HepG2 (cell line): ENCODE measurements at regions not wholly inside any gene's neighbourhood (a gene's known extent, or its start where the extent isn't known, plus 50 kb on each side); places are given as distances from the start of the nearest gene placed in this dataset.
A peak's percentile ranks its signal among the peaks of the same experiment; 100 is the strongest.

ENCODE experiments used
- ASH2L ChIP-seq: fragments of 300-600, 200-600 bp; sonication (generic); IDR thresholded peaks from 2 replicates; pipeline ENCODE4 v1.7.0; 2017; ENCODE audit warnings: low read depth, mild to moderate bottlenecking, moderate library complexity, mixed read lengths, low read length; ENCODE audit not compliant: insufficient read length
- CCDC6 ChIP-seq: sonication (generic); formaldehyde crosslinking; IDR thresholded peaks from 2 replicates; pipeline ENCODE4 v1.8.1; 2022; ENCODE audit warnings: mild to moderate bottlenecking, missing genetic modification reagents, moderate library complexity
- ERF ChIP-seq: IDR thresholded peaks from 2 replicates; pipeline ENCODE4 v1.6.1; 2018; ENCODE audit warnings: missing biosample characterization, missing genetic modification reagents
- GATAD1 ChIP-seq: IDR thresholded peaks from 2 replicates; pipeline ENCODE4 v1.6.1; 2016; ENCODE audit warnings: missing genetic modification reagents, missing compliant biosample characterization
- IRF2 ChIP-seq: IDR thresholded peaks from 2 replicates; pipeline ENCODE4 v1.6.1; 2018; ENCODE audit warnings: missing genetic modification reagents, missing compliant biosample characterization
- KDM2A ChIP-seq: sonication (generic); formaldehyde crosslinking; IDR thresholded peaks from 2 replicates; pipeline ENCODE4 v1.4.0; 2020; ENCODE audit warnings: low read depth, missing genetic modification reagents, borderline replicate concordance
- KLF13 ChIP-seq: sonication (generic); formaldehyde crosslinking; IDR thresholded peaks from 2 replicates; pipeline ENCODE4 v1.4.0; 2020; ENCODE audit warnings: mild to moderate bottlenecking, missing genetic modification reagents
- MED8 ChIP-seq: sonication (generic); formaldehyde crosslinking; IDR thresholded peaks from 2 replicates; pipeline ENCODE4 v1.8.1; 2023; ENCODE audit warnings: mild to moderate bottlenecking, missing genetic modification reagents; ENCODE audit not compliant: insufficient replicate concordance
- NFKB2 ChIP-seq: sonication (generic); formaldehyde crosslinking; IDR thresholded peaks from 2 replicates; pipeline ENCODE4 v1.4.0; 2020; ENCODE audit warnings: missing genetic modification reagents, borderline replicate concordance
- NFYB ChIP-seq: sonication (generic); formaldehyde crosslinking; IDR thresholded peaks from 2 replicates; pipeline ENCODE4 v1.4.0; 2020; ENCODE audit warnings: missing genetic modification reagents
- SALL2 ChIP-seq: sonication (generic); formaldehyde crosslinking; IDR thresholded peaks from 2 replicates; pipeline ENCODE4 v1.8.1; 2023; ENCODE audit warnings: mild to moderate bottlenecking, missing genetic modification reagents, inconsistent platforms
- SP1 ChIP-seq, 2 experiments: fragments of 450-650 bp in 1 of 2; sonication (generic) in 1 of 2; formaldehyde crosslinking in 1 of 2; IDR thresholded peaks; 2 replicates each; pipeline versions ENCODE4 v1.4.0 to v1.6.1; 2016 to 2020; ENCODE audit warnings: missing genetic modification reagents in 1 of 2
- SRY ChIP-seq: sonication (generic); formaldehyde crosslinking; IDR thresholded peaks from 2 replicates; pipeline ENCODE4 v1.8.0; 2022; ENCODE audit warnings: mild to moderate bottlenecking, missing genetic modification reagents
- TCF12 ChIP-seq, 2 experiments: fragments of 450-650 bp in 1 of 2; sonication (generic) in 1 of 2; formaldehyde crosslinking in 1 of 2; IDR thresholded peaks; 2 replicates each; pipeline versions ENCODE4 v1.6.1 to v1.8.0; 2017 to 2022; ENCODE audit warnings: antibody characterized with exemption in 1 of 2, mild to moderate bottlenecking in 1 of 2, missing genetic modification reagents in 1 of 2, moderate library complexity in 1 of 2
- XRCC5 ChIP-seq: fragments of 200-400 bp; formaldehyde crosslinking; optimal IDR thresholded peaks from 2 replicates; pipeline ENCODE3; 2017; ENCODE audit warnings: mild to moderate bottlenecking, low read length
- ZNF230 ChIP-seq: sonication (generic); formaldehyde crosslinking; IDR thresholded peaks from 2 replicates; pipeline ENCODE4 v1.4.0; 2020; ENCODE audit warnings: mild to moderate bottlenecking, missing genetic modification reagents
- ZNF431 ChIP-seq: sonication (generic); formaldehyde crosslinking; IDR thresholded peaks from 2 replicates; pipeline ENCODE4 v1.9.0; 2022; ENCODE audit warnings: missing genetic modification reagents, low read depth, mild to moderate bottlenecking, borderline replicate concordance
- ZNF572 ChIP-seq: sonication (generic); formaldehyde crosslinking; IDR thresholded peaks from 2 replicates; pipeline ENCODE4 v1.5.1; 2020; ENCODE audit warnings: mild to moderate bottlenecking, missing genetic modification reagents
- TF ChIP-seq, protein P1 (sequence below): sonication (generic); formaldehyde crosslinking; IDR thresholded peaks from 2 replicates; pipeline ENCODE4 v1.4.0; 2020; ENCODE audit warnings: missing genetic modification reagents
- TF ChIP-seq, protein P2 (sequence below): sonication (generic); formaldehyde crosslinking; IDR thresholded peaks from 2 replicates; pipeline ENCODE4 v1.4.0; 2020; ENCODE audit warnings: missing genetic modification reagents, borderline replicate concordance

DNA sequence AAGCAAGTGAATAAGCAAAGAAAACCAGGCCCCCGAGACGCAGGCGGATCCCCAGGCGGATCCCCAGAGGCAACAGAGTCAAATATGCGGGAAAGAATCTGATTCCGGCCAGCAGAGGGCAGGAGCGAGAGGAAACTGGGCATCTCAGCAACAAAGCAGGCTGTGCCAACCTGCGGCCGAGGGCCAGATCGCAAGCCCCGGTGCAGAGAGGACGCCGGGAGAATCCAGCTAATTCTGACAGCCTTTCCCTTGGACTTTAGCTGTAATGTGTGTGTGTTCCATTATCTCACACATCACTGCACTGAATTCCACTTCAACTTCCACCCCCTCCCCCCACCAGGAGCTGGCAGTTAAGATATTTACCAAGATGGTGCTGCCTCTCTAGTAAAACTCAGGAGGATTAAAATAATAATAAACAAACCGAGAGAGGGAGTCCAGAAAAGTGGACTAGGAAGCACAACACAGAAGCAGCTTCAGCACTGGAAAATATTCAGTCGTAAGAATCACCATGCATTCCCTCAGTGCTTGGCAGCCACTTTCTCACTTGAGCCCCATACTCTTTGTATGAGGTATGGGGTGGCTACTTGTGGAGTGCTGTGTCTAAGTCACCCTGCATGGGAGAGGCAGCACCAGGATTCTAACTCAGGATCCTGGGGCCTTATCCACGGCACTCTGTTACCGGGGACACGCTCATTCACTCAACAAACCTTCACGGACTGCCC is 66.2 kb upstream of the SNX9 start (continued):
- TF ChIP-seq ZNF230 (peak; percentile 75; the same call in 1 of the 2 replicates), ZNF431 (CRISPR knock-in tag) (no peak), CCDC6 (CRISPR knock-in tag) (no peak), ASH2L (no peak), SP1 (IDR thresholded peaks at IDR 0.05) (no peak), SP1 (CRISPR knock-in tag; IDR thresholded peaks at IDR 0.05) (0 out of 2 replicates have a peak, but pooled peaks have one; percentile 35), KLF13 (0 out of 2 replicates have a peak, but pooled peaks have one; percentile 30), NFKB2 (no peak; the same call in 1 of the 2 replicates), ZNF572 (CRISPR knock-in tag) (0 out of 2 replicates have a peak, but pooled peaks have one; percentile 20), SRY (0 out of 2 replicates have a peak, but pooled peaks have one; percentile 48), GATAD1 (CRISPR knock-in tag) (0 out of 2 replicates have a peak, but pooled peaks have one; percentile 26), KDM2A (CRISPR knock-in tag) (peak; percentile 86), MED8 (CRISPR knock-in tag) (no peak), SALL2 (no peak), NFYB (no peak), IRF2 (CRISPR knock-in tag) (peak; percentile 73; the same call in 1 of the 2 replicates), TCF12 (IDR thresholded peaks at IDR 0.05) (no peak), TCF12 (CRISPR knock-in tag; IDR thresholded peaks at IDR 0.05) (no peak), ERF (peak; percentile 69; the same call in 1 of the 2 replicates), XRCC5 (peak; percentile 94)
- TF ChIP-seq, protein P1, sequence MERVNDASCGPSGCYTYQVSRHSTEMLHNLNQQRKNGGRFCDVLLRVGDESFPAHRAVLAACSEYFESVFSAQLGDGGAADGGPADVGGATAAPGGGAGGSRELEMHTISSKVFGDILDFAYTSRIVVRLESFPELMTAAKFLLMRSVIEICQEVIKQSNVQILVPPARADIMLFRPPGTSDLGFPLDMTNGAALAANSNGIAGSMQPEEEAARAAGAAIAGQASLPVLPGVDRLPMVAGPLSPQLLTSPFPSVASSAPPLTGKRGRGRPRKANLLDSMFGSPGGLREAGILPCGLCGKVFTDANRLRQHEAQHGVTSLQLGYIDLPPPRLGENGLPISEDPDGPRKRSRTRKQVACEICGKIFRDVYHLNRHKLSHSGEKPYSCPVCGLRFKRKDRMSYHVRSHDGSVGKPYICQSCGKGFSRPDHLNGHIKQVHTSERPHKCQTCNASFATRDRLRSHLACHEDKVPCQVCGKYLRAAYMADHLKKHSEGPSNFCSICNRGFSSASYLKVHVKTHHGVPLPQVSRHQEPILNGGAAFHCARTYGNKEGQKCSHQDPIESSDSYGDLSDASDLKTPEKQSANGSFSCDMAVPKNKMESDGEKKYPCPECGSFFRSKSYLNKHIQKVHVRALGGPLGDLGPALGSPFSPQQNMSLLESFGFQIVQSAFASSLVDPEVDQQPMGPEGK (CRISPR knock-in tag), result peak; percentile 42; the same call in 1 of the 2 replicates
- TF ChIP-seq, protein P2, sequence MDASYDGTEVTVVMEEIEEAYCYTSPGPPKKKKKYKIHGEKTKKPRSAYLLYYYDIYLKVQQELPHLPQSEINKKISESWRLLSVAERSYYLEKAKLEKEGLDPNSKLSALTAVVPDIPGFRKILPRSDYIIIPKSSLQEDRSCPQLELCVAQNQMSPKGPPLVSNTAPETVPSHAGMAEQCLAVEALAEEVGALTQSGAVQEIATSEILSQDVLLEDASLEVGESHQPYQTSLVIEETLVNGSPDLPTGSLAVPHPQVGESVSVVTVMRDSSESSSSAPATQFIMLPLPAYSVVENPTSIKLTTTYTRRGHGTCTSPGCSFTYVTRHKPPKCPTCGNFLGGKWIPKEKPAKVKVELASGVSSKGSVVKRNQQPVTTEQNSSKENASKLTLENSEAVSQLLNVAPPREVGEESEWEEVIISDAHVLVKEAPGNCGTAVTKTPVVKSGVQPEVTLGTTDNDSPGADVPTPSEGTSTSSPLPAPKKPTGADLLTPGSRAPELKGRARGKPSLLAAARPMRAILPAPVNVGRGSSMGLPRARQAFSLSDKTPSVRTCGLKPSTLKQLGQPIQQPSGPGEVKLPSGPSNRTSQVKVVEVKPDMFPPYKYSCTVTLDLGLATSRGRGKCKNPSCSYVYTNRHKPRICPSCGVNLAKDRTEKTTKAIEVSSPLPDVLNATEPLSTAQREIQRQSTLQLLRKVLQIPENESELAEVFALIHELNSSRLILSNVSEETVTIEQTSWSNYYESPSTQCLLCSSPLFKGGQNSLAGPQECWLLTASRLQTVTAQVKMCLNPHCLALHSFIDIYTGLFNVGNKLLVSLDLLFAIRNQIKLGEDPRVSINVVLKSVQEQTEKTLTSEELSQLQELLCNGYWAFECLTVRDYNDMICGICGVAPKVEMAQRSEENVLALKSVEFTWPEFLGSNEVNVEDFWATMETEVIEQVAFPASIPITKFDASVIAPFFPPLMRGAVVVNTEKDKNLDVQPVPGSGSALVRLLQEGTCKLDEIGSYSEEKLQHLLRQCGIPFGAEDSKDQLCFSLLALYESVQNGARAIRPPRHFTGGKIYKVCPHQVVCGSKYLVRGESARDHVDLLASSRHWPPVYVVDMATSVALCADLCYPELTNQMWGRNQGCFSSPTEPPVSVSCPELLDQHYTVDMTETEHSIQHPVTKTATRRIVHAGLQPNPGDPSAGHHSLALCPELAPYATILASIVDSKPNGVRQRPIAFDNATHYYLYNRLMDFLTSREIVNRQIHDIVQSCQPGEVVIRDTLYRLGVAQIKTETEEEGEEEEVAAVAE (CRISPR knock-in tag), result 0 out of 2 replicates have a peak, but pooled peaks have one; percentile 46
